Tibial nerve (tissue), 4 donors: ENCODE measurements at regions not wholly inside any gene's neighbourhood (a gene's known extent, or its start where the extent isn't known, plus 50 kb on each side); places are given as distances from the start of the nearest gene placed in this dataset.

Experiments used
- CTCF ChIP-seq, 5 experiments: fragments of 200-600 bp in 3 of 5; fragments of 450-650 bp in 2 of 5; sonication (generic) in 3 of 5; IDR thresholded peaks; one replicate each; pipeline ENCODE4 v1.5.1; 2016 to 2019; ENCODE audit warnings: antibody characterized with exemption in 5 of 5, mild to moderate bottlenecking in 3 of 5, moderate library complexity in 2 of 5
- EP300 ChIP-seq, 2 donors: sonication (generic); formaldehyde crosslinking; IDR thresholded peaks; one replicate each; pipeline ENCODE4 v1.6.1; 2017; ENCODE audit warnings: antibody characterized with exemption in 2 of 2, mild to moderate bottlenecking in 1 of 2
- POLR2A ChIP-seq, 2 donors: fragments of 450-650 bp; IDR thresholded peaks; one replicate each; pipeline ENCODE4 v1.6.1; 2017; ENCODE audit warnings: antibody characterized with exemption in 2 of 2, mild to moderate bottlenecking in 2 of 2, moderate library complexity in 2 of 2

GRCh38 chr4:187192266-187192665, 468.6 kb upstream of the FAT1 start:
- TF ChIP-seq CTCF (IDR thresholded peaks at IDR 0.05) (no peak), POLR2A (IDR thresholded peaks at IDR 0.05) (no peak), EP300 (IDR thresholded peaks at IDR 0.05) (no peak)
